ENCODE measurements at regions not wholly inside any gene's neighbourhood (a gene's known extent, or its start where the extent isn't known, plus 50 kb on each side); places are given as distances from the start of the nearest gene placed in this dataset.

GRCh38 chrX:109270580-109271484 lies 211.1 kb downstream of the GUCY2F start:
- H3K4me3 ChIP-seq (replicated peaks in 1 of 3): no peak overlapping the region
- WGBS, 2 donors: 18 to 42% methylated on average over 2 of the region's 2 CpGs
- no peaks in the 10 kb centered on the region for H3K27me3 ChIP-seq
- H3K4me1 ChIP-seq: no peaks in the 10 kb centered on the region
- intact Hi-C loops (cut with DNase I): no loop called here
- H3K27ac ChIP-seq: no peak overlapping the region
- H3K36me3 ChIP-seq: no peaks in the 10 kb centered on the region
- TF ChIP-seq CTCF (IDR thresholded peaks at IDR 0.05): no peak
- no peak for TF ChIP-seq POLR2A (IDR thresholded peaks at IDR 0.05)
- no peak for DNase-seq
- H3K9me3 ChIP-seq: no peaks in the 10 kb centered on the region

- Histone ChIP-seq H3K9me3 (no peaks in the 10 kb centered on the region), H3K4me3 (replicated peaks in 1 of 3) (no peak overlapping the region), H3K27ac (no peak overlapping the region), H3K27me3 (no peaks in the 10 kb centered on the region), H3K36me3 (no peaks in the 10 kb centered on the region), H3K4me1 (no peaks in the 10 kb centered on the region)
- TF ChIP-seq POLR2A (IDR thresholded peaks at IDR 0.05): no peak
- no peak for TF ChIP-seq CTCF (IDR thresholded peaks at IDR 0.05)
- no peak for DNase-seq
- intact Hi-C loops (cut with DNase I): no loop called here
Observed at GRCh38 chrX:109268340-109268739, 213.5 kb downstream of the GUCY2F start.

- Histone ChIP-seq H3K4me3 (replicated peaks in 1 of 3) (no peak overlapping the region), H3K27ac (no peak overlapping the region), H3K9me3 (no peaks in the 10 kb centered on the region), H3K4me1 (no peaks in the 10 kb centered on the region), H3K27me3 (no peaks in the 10 kb centered on the region), H3K36me3 (no peaks in the 10 kb centered on the region)
- DNase-seq: no peak
- no peak for TF ChIP-seq POLR2A (IDR thresholded peaks at IDR 0.05)
- no peak for TF ChIP-seq CTCF (IDR thresholded peaks at IDR 0.05)
- intact Hi-C loops (cut with DNase I): no loop called here
Observed at GRCh38 chrX:109266034-109266433, 215.9 kb downstream of the GUCY2F start.

- intact Hi-C loops (cut with DNase I): no loop called here
- H3K4me1 ChIP-seq: no peaks in the 10 kb centered on the region
- no peaks in the 10 kb centered on the region for H3K9me3 ChIP-seq
- H3K36me3 ChIP-seq: no peaks in the 10 kb centered on the region
- H3K4me3 ChIP-seq (replicated peaks in 1 of 3): no peak overlapping the region
- H3K27ac ChIP-seq: no peak overlapping the region
- TF ChIP-seq CTCF (IDR thresholded peaks at IDR 0.05) (no peak), POLR2A (IDR thresholded peaks at IDR 0.05) (no peak)
- H3K27me3 ChIP-seq: no peaks in the 10 kb centered on the region
- DNase-seq: no peak
- 100% methylated on average over 1 of the region's 1 CpG; no CpG with 5 or more reads in 1 of the 2 donors for WGBS, 2 donors
Observed at GRCh38 chrX:109264878-109265277, 217.0 kb downstream of the GUCY2F start.

GRCh38 chrX:109261279-109261678 lies 220.6 kb downstream of the GUCY2F start:
- intact Hi-C loops (cut with DNase I): no loop called here
- WGBS, 2 donors: 29 to 49% methylated on average over 2 of the region's 2 CpGs
- no peak for DNase-seq
- no peak overlapping the region for H3K4me3 ChIP-seq (replicated peaks in 1 of 3)
- no peak for TF ChIP-seq CTCF (IDR thresholded peaks at IDR 0.05)
- TF ChIP-seq POLR2A (IDR thresholded peaks at IDR 0.05): no peak
- no peaks in the 10 kb centered on the region for H3K27me3 ChIP-seq
- H3K9me3 ChIP-seq: no peaks in the 10 kb centered on the region
- no peaks in the 10 kb centered on the region for H3K36me3 ChIP-seq
- no peaks in the 10 kb centered on the region for H3K4me1 ChIP-seq
- no peak overlapping the region for H3K27ac ChIP-seq

Measured in thyroid gland (tissue), 4 donors.